Testis (tissue), 2 donors: ENCODE measurements at regions not wholly inside any gene's neighbourhood (a gene's known extent, or its start where the extent isn't known, plus 50 kb on each side); places are given as distances from the start of the nearest gene placed in this dataset.

Experiments
- DNase-seq: peaks from one replicate; pipeline ENCODE4 v3.0.0-alpha.2; 2019
- H3K27ac ChIP-seq, 2 donors: fragments of 200-600 bp; sonication (generic); one replicate each; pipeline ENCODE4 v1.5.1; 2019
- H3K27me3 ChIP-seq: fragments of 200-600 bp; sonication (generic); one replicate; pipeline ENCODE4 v1.5.1; 2019
- H3K36me3 ChIP-seq: fragments of 200-600 bp; sonication (generic); one replicate; pipeline ENCODE4 v1.5.1; 2017; ENCODE audit warnings: low read depth; ENCODE audit errors: missing control alignments
- H3K4me1 ChIP-seq: fragments of 200-600 bp; sonication (generic); one replicate; pipeline ENCODE4 v1.5.1; 2019
- H3K4me3 ChIP-seq, 2 donors: fragments of 200-600 bp; sonication (generic); one replicate each; pipeline ENCODE4 v1.5.1; 2017 to 2019
- H3K9me3 ChIP-seq: fragments of 200-600 bp; sonication (generic); one replicate; pipeline ENCODE4 v1.5.1; 2017
- POLR2A ChIP-seq: fragments of 450-650 bp; IDR thresholded peaks from one replicate; pipeline ENCODE4 v1.6.1; 2017; ENCODE audit warnings: antibody characterized with exemption, mild to moderate bottlenecking, moderate library complexity
- WGBS, 2 donors: methylation state at CpG; one replicate each; pipeline ENCODE4 v1.1.5; 2018; 5-methylcytosine and 5-hydroxymethylcytosine counted together
- intact Hi-C: fragments of 100-400 bp; cut with DNase I; formaldehyde crosslinking; loops from one replicate; pipeline ENCODE4 v1.15.1; 2023; ENCODE audit warnings: low total_unique reads
- TF ChIP-seq, protein P1 (sequence below), 3 experiments: fragments of 450-650 bp in 2 of 3; fragments of 200-600 bp in 1 of 3; sonication (generic) in 1 of 3; IDR thresholded peaks; one replicate each; pipeline ENCODE4 v1.5.1; 2016 to 2019; ENCODE audit warnings: antibody characterized with exemption in 3 of 3, mild to moderate bottlenecking in 2 of 3, moderate library complexity in 1 of 3

DNA sequence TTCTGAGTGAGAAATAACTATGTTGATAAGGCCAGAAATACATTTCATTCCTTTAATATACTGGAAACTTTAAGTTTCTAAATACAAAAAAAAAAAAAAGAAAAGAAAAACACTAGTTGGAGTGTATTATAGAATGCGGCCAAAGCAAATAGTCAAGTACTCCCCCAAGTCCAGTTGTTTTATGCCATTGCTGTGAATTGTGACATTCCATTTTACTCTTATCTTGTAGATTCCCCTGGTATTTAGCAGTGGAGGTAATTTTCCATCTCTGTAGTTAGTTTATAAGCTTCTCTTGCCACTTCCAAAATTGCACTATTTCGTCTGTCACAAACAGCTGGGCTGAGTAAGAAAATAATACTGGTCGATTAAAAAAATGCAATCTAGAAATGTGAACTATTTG, 426.0 kb downstream of the PCDH18 start:
- H3K4me1 ChIP-seq = no peaks in the 10 kb centered on the region

DNA sequence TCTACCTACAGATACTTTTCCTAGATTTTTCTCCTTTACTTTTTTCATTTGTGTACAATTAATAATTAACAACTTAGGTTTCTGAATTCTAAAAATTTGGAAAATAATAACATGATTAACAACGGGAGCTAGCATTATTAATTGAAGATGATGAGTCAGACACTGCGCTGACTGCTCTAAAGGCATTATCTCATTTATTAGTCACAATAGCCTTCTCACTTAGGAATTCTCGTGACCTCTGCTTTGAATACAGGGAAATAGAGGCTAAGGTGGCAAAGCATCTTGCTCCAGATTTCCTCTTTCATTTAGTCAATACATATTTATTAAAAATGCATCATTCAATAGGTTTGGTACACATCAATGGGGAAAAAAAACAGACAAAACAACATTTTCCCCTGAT, 441.3 kb downstream of the PCDH18 start:
- TF ChIP-seq, protein P1, sequence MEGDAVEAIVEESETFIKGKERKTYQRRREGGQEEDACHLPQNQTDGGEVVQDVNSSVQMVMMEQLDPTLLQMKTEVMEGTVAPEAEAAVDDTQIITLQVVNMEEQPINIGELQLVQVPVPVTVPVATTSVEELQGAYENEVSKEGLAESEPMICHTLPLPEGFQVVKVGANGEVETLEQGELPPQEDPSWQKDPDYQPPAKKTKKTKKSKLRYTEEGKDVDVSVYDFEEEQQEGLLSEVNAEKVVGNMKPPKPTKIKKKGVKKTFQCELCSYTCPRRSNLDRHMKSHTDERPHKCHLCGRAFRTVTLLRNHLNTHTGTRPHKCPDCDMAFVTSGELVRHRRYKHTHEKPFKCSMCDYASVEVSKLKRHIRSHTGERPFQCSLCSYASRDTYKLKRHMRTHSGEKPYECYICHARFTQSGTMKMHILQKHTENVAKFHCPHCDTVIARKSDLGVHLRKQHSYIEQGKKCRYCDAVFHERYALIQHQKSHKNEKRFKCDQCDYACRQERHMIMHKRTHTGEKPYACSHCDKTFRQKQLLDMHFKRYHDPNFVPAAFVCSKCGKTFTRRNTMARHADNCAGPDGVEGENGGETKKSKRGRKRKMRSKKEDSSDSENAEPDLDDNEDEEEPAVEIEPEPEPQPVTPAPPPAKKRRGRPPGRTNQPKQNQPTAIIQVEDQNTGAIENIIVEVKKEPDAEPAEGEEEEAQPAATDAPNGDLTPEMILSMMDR (IDR thresholded peaks at IDR 0.05) = no peak
- TF ChIP-seq POLR2A = no peak
- Histone ChIP-seq H3K9me3 (no peaks in the 10 kb centered on the region), H3K36me3 (no peaks in the 10 kb centered on the region), H3K4me3 (no peak overlapping the region), H3K27me3 (no peaks in the 10 kb centered on the region), H3K27ac (no peak overlapping the region), H3K4me1 (no peaks in the 10 kb centered on the region)
- no peak for DNase-seq
- WGBS, 2 donors = 64% methylated on average over 3 of the region's 3 CpGs
- intact Hi-C loops = no loop called here

More for the DNA sequence above, 426.0 kb downstream of the PCDH18 start:
- WGBS, 2 donors = 44 to 48% methylated on average over 3 of the region's 3 CpGs
- DNase-seq = no peak
- TF ChIP-seq, protein P1 (IDR thresholded peaks at IDR 0.05) = no peak
- TF ChIP-seq POLR2A = no peak
- Histone ChIP-seq H3K4me3 (no peak overlapping the region), H3K9me3 (no peaks in the 10 kb centered on the region), H3K27ac (no peak overlapping the region), H3K36me3 (no peaks in the 10 kb centered on the region), H3K27me3 (no peaks in the 10 kb centered on the region)
- intact Hi-C loops = no loop called here

DNA sequence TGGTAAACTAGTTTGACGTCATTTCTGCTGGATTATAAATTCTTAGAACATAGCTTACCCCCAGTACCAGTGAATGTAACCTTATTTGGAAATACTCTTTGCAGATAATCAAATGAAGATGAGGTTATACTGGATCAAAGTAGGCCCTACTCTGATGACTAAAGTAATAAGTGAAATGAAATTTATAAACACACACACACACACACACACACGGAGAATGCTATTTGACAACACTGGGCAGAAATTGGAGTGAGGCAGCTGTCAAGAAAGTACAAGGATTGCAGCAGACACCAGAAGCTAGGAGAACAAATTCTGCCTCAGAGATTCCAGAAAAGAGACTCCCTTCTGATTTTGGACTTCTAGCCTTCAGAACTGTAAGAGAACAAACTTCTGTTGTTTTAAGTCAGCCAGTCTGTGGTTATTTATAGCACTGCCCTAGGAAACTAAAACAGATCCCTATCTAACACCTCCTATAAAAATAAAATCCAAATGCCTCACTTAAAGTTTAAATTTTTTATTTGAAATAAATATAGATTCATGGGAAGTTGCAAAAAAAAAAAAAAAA, 448.6 kb downstream of the PCDH18 start:
- 67 to 79% methylated on average over 2 of the region's 2 CpGs for WGBS, 2 donors
- no peak overlapping the region for H3K4me3 ChIP-seq
- no peaks in the 10 kb centered on the region for H3K9me3 ChIP-seq
- TF ChIP-seq, protein P1 (IDR thresholded peaks at IDR 0.05) = no peak
- TF ChIP-seq POLR2A = no peak
- intact Hi-C loops = no loop called here
- DNase-seq = no peak
- no peak overlapping the region for H3K27ac ChIP-seq
- no peaks in the 10 kb centered on the region for H3K27me3 ChIP-seq
- H3K36me3 ChIP-seq = no peaks in the 10 kb centered on the region
- no peaks in the 10 kb centered on the region for H3K4me1 ChIP-seq

GRCh38 chr4:137082061-137082460, 450.2 kb downstream of the PCDH18 start:
- WGBS, 2 donors = 71 to 88% methylated on average over 1 of the region's 1 CpG
- no peak for DNase-seq
- Histone ChIP-seq H3K9me3 (no peaks in the 10 kb centered on the region), H3K36me3 (no peaks in the 10 kb centered on the region), H3K4me1 (no peaks in the 10 kb centered on the region), H3K4me3 (no peak overlapping the region), H3K27ac (no peak overlapping the region), H3K27me3 (no peaks in the 10 kb centered on the region)
- intact Hi-C loops = no loop called here
- no peak for TF ChIP-seq POLR2A
- TF ChIP-seq, protein P1 (IDR thresholded peaks at IDR 0.05) = no peak

GRCh38 chr4:137076908-137077307, 455.4 kb downstream of the PCDH18 start:
- Histone ChIP-seq H3K27me3 (no peaks in the 10 kb centered on the region), H3K9me3 (no peaks in the 10 kb centered on the region), H3K4me3 (no peak overlapping the region), H3K36me3 (no peaks in the 10 kb centered on the region), H3K27ac (no peak overlapping the region), H3K4me1 (no peaks in the 10 kb centered on the region)
- TF ChIP-seq, protein P1 (IDR thresholded peaks at IDR 0.05) = no peak
- no peak for TF ChIP-seq POLR2A
- DNase-seq = no peak
- intact Hi-C loops = no loop called here
- WGBS, 2 donors = 91 to 100% methylated on average over 2 to 3 of the region's 3 CpGs
